ENCODE measurements at regions not wholly inside any gene's neighbourhood (a gene's known extent, or its start where the extent isn't known, plus 50 kb on each side); places are given as distances from the start of the nearest gene placed in this dataset.
A peak's percentile ranks its signal among the peaks of the same experiment; 100 is the strongest.

DNA sequence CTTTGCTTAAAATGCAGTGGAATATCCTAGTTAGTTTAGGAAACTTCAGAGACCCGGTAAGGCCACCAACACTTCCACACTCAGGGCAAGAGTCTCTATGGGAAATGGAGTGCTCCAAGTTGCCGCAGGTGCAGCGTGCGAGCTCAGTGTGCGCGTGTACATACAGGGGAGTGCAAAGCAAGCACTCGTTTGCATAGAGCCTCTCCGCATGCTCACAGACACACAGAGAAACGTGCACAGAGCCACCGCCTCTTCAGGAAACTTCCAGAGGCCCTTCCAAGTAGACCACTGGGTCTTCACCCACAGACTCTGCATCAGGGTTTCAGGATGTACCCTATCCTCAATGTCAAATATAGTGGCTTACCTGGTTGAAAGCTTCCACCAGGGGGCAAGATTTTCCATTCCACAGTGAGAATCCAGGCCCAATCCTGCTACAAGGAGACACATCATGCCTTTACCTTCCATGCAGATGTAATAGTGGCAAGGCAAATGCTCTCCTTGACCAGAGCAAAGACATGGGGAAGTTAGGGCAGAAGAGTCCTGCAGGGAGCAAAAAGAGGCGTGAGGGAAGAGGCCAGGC, 513.0 kb upstream of the MYT1L start:
- Histone ChIP-seq H3K9me1 (ENCODE audit: control insufficient read depth, insufficient read depth, low read length) (no peaks in the 10 kb centered on the region), H3K9me3 (replicated peaks; ENCODE audit: control insufficient read depth, insufficient read depth, low read depth, low read length) (no peaks in the 10 kb centered on the region), H3K36me3 (ENCODE audit: control insufficient read depth, insufficient read depth, low read length) (no peaks in the 10 kb centered on the region), H2AFZ (ENCODE audit: low read depth, low read length) (no peak overlapping the region), H3K4me2 (ENCODE audit: insufficient read depth, low read length) (no peak overlapping the region), H3K27ac (ENCODE audit: extremely low read depth, low read depth, low read length) (no peak overlapping the region), H3K79me2 (ENCODE audit: control insufficient read depth, insufficient read depth, low read length) (no peaks in the 10 kb centered on the region), H3K4me1 (replicated peaks in 1 of 2; ENCODE audit: control insufficient read depth in 2 of 2, insufficient read depth in 2 of 2, low read length in 2 of 2) (peaks cover 0 to 4% of the 10 kb centered on the region in 2 experiments; a peak in 2 of 5 replicates), H3K9ac (ENCODE audit: insufficient read depth in 1 of 2, low read depth in 2 of 2, low read length in 2 of 2) (no peak overlapping the region), H3K27me3 (ENCODE audit: control insufficient read depth in 2 of 2, insufficient read depth in 2 of 2, low read length in 2 of 2) (peaks cover 0 to 20% of the 10 kb centered on the region in 2 experiments; a peak in 2 of 5 replicates), H4K20me1 (replicated peaks; ENCODE audit: control insufficient read depth, insufficient read depth, low read length) (peaks cover 5% of the 10 kb centered on the region; the same call in 1 of the 2 replicates), H3K4me3 (no peak overlapping the region)
- 13% methylated on average over 11 of the region's 11 CpGs for WGBS (ENCODE audit: insufficient coverage, low coverage, missing lambda C conversion rate)
- intact Hi-C loops (cut with micrococcal nuclease) (no loop called here), in situ Hi-C loops (cut with MboI) (no loop called here)
- BruUV-seq (replicated peaks), result no TSS peak
- FAIRE-seq, result no peak
- DNase-seq (ENCODE audit: extremely low read depth in 1 of 4, low spot score in 3 of 4), result peak; percentile 14 to 19 (median 18)
- TF ChIP-seq JUN (IDR thresholded peaks at IDR 0.05; ENCODE audit: borderline replicate concordance, low read depth, low read length) (no peak), JUN (CRISPR knock-in tag; IDR thresholded peaks at IDR 0.05; ENCODE audit: borderline replicate concordance) (no peak), SMC3 (conservative IDR thresholded peaks at IDR 0.05; ENCODE audit: insufficient read depth, low read depth, low read length) (peak; percentile 37; the same call in 1 of the 2 replicates), RAD21 (CRISPR knock-in tag; conservative IDR thresholded peaks at IDR 0.05 in 1 of 2, IDR thresholded peaks at IDR 0.05 in 1 of 2) (peak in 1 of 2 experiments; percentile 52; a peak in 2 of 4 replicates), BMI1 (IDR thresholded peaks at IDR 0.05; ENCODE audit: low read length) (no peak), ZNF778 (CRISPR knock-in tag; IDR thresholded peaks at IDR 0.05) (no peak), GATAD2A (IDR thresholded peaks at IDR 0.05) (no peak)
- TF ChIP-seq, protein P1, sequence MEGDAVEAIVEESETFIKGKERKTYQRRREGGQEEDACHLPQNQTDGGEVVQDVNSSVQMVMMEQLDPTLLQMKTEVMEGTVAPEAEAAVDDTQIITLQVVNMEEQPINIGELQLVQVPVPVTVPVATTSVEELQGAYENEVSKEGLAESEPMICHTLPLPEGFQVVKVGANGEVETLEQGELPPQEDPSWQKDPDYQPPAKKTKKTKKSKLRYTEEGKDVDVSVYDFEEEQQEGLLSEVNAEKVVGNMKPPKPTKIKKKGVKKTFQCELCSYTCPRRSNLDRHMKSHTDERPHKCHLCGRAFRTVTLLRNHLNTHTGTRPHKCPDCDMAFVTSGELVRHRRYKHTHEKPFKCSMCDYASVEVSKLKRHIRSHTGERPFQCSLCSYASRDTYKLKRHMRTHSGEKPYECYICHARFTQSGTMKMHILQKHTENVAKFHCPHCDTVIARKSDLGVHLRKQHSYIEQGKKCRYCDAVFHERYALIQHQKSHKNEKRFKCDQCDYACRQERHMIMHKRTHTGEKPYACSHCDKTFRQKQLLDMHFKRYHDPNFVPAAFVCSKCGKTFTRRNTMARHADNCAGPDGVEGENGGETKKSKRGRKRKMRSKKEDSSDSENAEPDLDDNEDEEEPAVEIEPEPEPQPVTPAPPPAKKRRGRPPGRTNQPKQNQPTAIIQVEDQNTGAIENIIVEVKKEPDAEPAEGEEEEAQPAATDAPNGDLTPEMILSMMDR (IDR thresholded peaks at IDR 0.05 in 2 of 3, conservative IDR thresholded peaks at IDR 0.05 in 1 of 3; ENCODE audit: insufficient read depth in 2 of 3, low read depth in 1 of 3, low read length in 3 of 3), result peak; percentile 13 to 55 (median 51); a peak in 3 of 6 replicates
- TF ChIP-seq, protein P2, sequence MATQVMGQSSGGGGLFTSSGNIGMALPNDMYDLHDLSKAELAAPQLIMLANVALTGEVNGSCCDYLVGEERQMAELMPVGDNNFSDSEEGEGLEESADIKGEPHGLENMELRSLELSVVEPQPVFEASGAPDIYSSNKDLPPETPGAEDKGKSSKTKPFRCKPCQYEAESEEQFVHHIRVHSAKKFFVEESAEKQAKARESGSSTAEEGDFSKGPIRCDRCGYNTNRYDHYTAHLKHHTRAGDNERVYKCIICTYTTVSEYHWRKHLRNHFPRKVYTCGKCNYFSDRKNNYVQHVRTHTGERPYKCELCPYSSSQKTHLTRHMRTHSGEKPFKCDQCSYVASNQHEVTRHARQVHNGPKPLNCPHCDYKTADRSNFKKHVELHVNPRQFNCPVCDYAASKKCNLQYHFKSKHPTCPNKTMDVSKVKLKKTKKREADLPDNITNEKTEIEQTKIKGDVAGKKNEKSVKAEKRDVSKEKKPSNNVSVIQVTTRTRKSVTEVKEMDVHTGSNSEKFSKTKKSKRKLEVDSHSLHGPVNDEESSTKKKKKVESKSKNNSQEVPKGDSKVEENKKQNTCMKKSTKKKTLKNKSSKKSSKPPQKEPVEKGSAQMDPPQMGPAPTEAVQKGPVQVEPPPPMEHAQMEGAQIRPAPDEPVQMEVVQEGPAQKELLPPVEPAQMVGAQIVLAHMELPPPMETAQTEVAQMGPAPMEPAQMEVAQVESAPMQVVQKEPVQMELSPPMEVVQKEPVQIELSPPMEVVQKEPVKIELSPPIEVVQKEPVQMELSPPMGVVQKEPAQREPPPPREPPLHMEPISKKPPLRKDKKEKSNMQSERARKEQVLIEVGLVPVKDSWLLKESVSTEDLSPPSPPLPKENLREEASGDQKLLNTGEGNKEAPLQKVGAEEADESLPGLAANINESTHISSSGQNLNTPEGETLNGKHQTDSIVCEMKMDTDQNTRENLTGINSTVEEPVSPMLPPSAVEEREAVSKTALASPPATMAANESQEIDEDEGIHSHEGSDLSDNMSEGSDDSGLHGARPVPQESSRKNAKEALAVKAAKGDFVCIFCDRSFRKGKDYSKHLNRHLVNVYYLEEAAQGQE (IDR thresholded peaks at IDR 0.05; ENCODE audit: borderline replicate concordance), result peak; percentile 4; the same call in 1 of the 2 replicates
- TF ChIP-seq, protein P2 (CRISPR knock-in tag; IDR thresholded peaks at IDR 0.05; ENCODE audit: low read depth), result no peak
- ChIA-PET POLR2A (interaction anchor here (0.6 kb wide), 1 partner anchor 201 kb away, joined by 5 read pairs; no protein-coding TSS in a partner anchor), CTCF (ENCODE audit: low intra/inter-chr PET ratio) (no interaction called here)
- ATAC-seq, result peak; percentile 80

Data from K562 (cell line).